BJ (cell line): ENCODE measurements at regions not wholly inside any gene's neighbourhood (a gene's known extent, or its start where the extent isn't known, plus 50 kb on each side); places are given as distances from the start of the nearest gene placed in this dataset.

Source experiments
- CTCF ChIA-PET: fragments of 350-600 bp; formaldehyde crosslinking; extraction: SDS; loops from one replicate; lab custom pipeline; 2021; ENCODE audit warnings: antibody characterized with exemption, inconsistent platforms; lab: Yijun Ruan, JAX
- POLR2A ChIA-PET: fragments of 300-600 bp; sonication (Branson Sonifier 250); formaldehyde crosslinking; extraction: SDS; loops from one replicate; lab custom pipeline; 2021; ENCODE audit warnings: antibody characterized with exemption; lab: Charles Lee
- DNase-seq: peaks from one replicate; pipeline ENCODE4 v3.0.0-alpha.2; 2011; ENCODE audit warnings: low read depth
- H3K27me3 ChIP-seq: 2 replicates; pipeline ENCODE4 v1.6.0; 2011; ENCODE audit warnings: low read length; ENCODE audit not compliant: control insufficient read depth, insufficient read depth
- H3K36me3 ChIP-seq: 2 replicates; pipeline ENCODE4 v1.5.1; 2011; ENCODE audit warnings: low read length; ENCODE audit not compliant: control insufficient read depth, insufficient read depth
- H3K4me3 ChIP-seq: 2 replicates; pipeline ENCODE4 v1.5.1; 2011; ENCODE audit warnings: low read depth, mild to moderate bottlenecking, control low read depth, low read length
- CTCF ChIP-seq: IDR thresholded peaks from 2 replicates; pipeline ENCODE4 v1.5.1; 2011; ENCODE audit warnings: low read depth, mild to moderate bottlenecking, control low read depth, inconsistent platforms, low read length, moderate library complexity; ENCODE audit not compliant: insufficient read depth

DNA sequence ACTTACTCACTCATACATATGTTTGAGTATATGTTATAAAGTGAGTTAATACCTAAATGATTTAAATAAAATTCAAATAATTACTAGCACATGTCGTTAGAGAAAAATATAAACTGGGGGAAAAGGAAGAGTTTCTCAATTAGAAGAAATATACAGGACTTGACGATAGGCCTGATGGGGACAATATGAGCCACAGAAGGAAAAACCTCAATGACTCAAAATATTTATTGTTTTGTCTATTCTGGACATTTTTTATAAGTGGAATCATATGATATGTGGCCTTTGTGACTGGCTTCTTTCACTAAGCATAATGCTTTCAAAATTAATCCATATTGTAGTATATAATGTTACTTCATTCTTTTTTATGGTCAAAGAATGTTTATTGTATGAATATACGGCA, 339.2 kb upstream of the PMFBP1 start:
- DNase-seq = no peak
- no peak for TF ChIP-seq CTCF
- ChIA-PET POLR2A (no interaction called here), CTCF (interaction anchor here (1.4 kb wide), 1 partner anchor 8 kb away, joined by 5 read pairs; no protein-coding TSS in a partner anchor)
- no peaks in the 10 kb centered on the region for H3K27me3 ChIP-seq
- H3K4me3 ChIP-seq = no peak overlapping the region
- H3K36me3 ChIP-seq = no peaks in the 10 kb centered on the region

DNA sequence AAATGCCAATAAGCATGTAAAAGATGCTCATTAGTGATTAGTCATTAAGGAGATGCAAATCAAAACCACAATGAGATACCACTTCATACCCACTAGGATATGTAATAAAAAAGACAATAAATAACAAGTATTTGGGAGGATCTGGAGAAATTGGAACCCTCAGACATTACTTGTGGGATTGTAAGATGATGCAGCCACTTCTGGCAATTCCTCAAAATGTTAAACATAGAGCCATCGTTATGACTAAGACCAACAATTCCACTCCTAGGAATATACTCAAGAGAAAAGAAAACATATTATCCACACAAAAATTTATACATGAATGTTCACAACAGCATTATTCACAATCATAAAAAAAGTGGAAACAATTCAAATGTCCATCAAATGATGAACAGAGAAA, 336.2 kb upstream of the PMFBP1 start:
- CTCF ChIA-PET = no interaction called here
- TF ChIP-seq CTCF = no peak
- POLR2A ChIA-PET = no interaction called here
- H3K36me3 ChIP-seq = no peaks in the 10 kb centered on the region
- no peak overlapping the region for H3K4me3 ChIP-seq
- H3K27me3 ChIP-seq = no peaks in the 10 kb centered on the region
- no peak for DNase-seq

DNA sequence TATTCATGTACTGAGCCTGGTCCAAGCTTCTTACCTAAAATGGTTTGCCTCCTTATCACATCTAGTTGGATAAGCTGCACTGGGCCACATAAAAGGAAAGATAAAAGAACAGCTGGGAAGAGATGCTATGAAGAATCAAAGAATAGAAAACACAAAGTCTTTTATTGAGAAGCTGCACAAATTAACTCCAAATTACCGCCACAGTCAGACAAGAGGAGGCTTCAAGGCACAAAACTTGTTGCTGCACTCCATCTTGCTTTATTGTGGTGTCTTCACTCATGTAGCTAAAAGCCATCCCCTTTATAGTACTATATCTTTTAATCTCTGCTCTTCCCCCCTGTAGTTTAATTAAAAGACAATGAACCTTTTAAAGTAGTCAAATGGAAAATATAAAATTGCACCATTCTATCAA, 330.6 kb upstream of the PMFBP1 start:
- POLR2A ChIA-PET = no interaction called here
- CTCF ChIA-PET = interaction anchor here (0.6 to 3.1 kb wide), 17 partner anchors 9 to 1453 kb away, joined by 3 to 10 read pairs (median 4); no protein-coding TSS in a partner anchor
- no peaks in the 10 kb centered on the region for H3K36me3 ChIP-seq
- no peak for DNase-seq
- TF ChIP-seq CTCF = no peak
- no peak overlapping the region for H3K4me3 ChIP-seq
- no peaks in the 10 kb centered on the region for H3K27me3 ChIP-seq

GRCh38 chr16:72501739-72502593, 330.0 kb upstream of the PMFBP1 start:
- ChIA-PET CTCF (interaction anchor here (0.6 to 3.1 kb wide), 19 partner anchors 10 to 1533 kb away, joined by 3 to 10 read pairs (median 4); no protein-coding TSS in a partner anchor), POLR2A (no interaction called here)
- peak; percentile 91 for TF ChIP-seq CTCF
- no peak for DNase-seq
- Histone ChIP-seq H3K36me3 (no peaks in the 10 kb centered on the region), H3K4me3 (no peak overlapping the region), H3K27me3 (no peaks in the 10 kb centered on the region)

GRCh38 chr16:72500545-72500944, 328.6 kb upstream of the PMFBP1 start:
- ChIA-PET CTCF (interaction anchor here (0.8 to 3.1 kb wide), 4 partner anchors 9 to 350 kb away, joined by 3 to 8 read pairs (median 6); no protein-coding TSS in a partner anchor), POLR2A (interaction anchor here (0.6 kb wide), 1 partner anchor 1259 kb away, joined by 3 read pairs; no protein-coding TSS in a partner anchor)
- Histone ChIP-seq H3K27me3 (no peaks in the 10 kb centered on the region), H3K36me3 (no peaks in the 10 kb centered on the region), H3K4me3 (no peak overlapping the region)
- no peak for TF ChIP-seq CTCF
- no peak for DNase-seq
